ENCODE measurements at regions not wholly inside any gene's neighbourhood (a gene's known extent, or its start where the extent isn't known, plus 50 kb on each side); places are given as distances from the start of the nearest gene placed in this dataset.

DNA sequence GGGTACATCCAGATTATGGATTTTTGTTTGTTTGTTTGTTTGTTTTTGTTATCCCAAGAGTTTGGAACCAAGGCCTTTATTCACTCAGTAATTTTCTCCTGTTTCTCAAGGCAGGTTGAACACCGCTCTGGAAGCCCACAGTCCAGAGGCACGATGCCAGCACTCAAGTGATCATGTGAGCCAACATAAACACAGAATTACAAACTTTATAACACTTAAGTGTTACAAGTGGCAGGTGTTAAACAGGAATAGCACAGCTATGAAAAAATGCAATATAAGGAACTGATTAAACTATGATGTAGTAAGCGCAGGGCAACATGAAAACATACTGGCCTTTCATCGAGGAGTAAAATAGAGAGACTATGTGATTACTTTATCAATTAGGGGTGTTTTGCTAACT, 1885.8 kb upstream of the SEL1L start:
- TF ChIP-seq CTCF (IDR thresholded peaks at IDR 0.05) (no peak), POLR2AphosphoS5 (IDR thresholded peaks at IDR 0.05; ENCODE audit: insufficient read depth in 1 of 2, low read depth in 1 of 2) (no peak)

Measured in vagina (tissue), 2 donors.